Cardiac fibroblast (primary cell): ENCODE measurements at regions not wholly inside any gene's neighbourhood (a gene's known extent, or its start where the extent isn't known, plus 50 kb on each side); places are given as distances from the start of the nearest gene placed in this dataset.

Source experiments
- DNase-seq, 2 donors: peaks; one replicate each; pipeline versions ENCODE4 v3.0.0 to v3.0.0-alpha.2; 2010; ENCODE audit warnings: low read depth in 2 of 2
- H3K4me3 ChIP-seq, 2 donors: replicated peaks in 1 of 2; 1 replicate in 1 of 2; 2 replicates in 1 of 2; pipeline ENCODE4 v1.5.1; 2011; ENCODE audit warnings: low read depth in 2 of 2, low read length in 2 of 2, mild to moderate bottlenecking in 2 of 2, moderate library complexity in 1 of 2
- TF ChIP-seq, protein P1 (sequence below): IDR thresholded peaks from one replicate; pipeline ENCODE4 v1.5.1; 2011; ENCODE audit warnings: low read depth, mild to moderate bottlenecking, low read length, inconsistent platforms

GRCh38 chr22:48282804-48283203 is 1520.4 kb downstream of the TBC1D22A start:
- DNase-seq, result no peak
- TF ChIP-seq, protein P1, sequence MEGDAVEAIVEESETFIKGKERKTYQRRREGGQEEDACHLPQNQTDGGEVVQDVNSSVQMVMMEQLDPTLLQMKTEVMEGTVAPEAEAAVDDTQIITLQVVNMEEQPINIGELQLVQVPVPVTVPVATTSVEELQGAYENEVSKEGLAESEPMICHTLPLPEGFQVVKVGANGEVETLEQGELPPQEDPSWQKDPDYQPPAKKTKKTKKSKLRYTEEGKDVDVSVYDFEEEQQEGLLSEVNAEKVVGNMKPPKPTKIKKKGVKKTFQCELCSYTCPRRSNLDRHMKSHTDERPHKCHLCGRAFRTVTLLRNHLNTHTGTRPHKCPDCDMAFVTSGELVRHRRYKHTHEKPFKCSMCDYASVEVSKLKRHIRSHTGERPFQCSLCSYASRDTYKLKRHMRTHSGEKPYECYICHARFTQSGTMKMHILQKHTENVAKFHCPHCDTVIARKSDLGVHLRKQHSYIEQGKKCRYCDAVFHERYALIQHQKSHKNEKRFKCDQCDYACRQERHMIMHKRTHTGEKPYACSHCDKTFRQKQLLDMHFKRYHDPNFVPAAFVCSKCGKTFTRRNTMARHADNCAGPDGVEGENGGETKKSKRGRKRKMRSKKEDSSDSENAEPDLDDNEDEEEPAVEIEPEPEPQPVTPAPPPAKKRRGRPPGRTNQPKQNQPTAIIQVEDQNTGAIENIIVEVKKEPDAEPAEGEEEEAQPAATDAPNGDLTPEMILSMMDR, result no peak
- H3K4me3 ChIP-seq, result no peak overlapping the region

DNA sequence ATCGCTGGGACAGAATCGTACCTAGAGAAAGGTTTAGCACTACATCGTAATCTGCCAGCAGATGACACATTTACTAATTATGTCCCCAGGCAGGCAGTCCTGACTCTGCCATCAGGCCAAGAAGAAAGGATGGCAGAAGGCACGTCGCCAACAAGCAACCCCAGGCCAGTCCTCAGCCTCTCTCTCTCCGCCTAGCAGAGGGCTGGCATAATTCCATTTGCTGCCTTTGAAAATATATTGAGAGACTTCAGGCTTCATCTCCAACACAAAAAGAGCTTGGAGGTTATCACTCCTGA is 1517.0 kb downstream of the TBC1D22A start:
- H3K4me3 ChIP-seq, result no peak overlapping the region
- no peak for DNase-seq
- TF ChIP-seq, protein P1, result no peak

DNA sequence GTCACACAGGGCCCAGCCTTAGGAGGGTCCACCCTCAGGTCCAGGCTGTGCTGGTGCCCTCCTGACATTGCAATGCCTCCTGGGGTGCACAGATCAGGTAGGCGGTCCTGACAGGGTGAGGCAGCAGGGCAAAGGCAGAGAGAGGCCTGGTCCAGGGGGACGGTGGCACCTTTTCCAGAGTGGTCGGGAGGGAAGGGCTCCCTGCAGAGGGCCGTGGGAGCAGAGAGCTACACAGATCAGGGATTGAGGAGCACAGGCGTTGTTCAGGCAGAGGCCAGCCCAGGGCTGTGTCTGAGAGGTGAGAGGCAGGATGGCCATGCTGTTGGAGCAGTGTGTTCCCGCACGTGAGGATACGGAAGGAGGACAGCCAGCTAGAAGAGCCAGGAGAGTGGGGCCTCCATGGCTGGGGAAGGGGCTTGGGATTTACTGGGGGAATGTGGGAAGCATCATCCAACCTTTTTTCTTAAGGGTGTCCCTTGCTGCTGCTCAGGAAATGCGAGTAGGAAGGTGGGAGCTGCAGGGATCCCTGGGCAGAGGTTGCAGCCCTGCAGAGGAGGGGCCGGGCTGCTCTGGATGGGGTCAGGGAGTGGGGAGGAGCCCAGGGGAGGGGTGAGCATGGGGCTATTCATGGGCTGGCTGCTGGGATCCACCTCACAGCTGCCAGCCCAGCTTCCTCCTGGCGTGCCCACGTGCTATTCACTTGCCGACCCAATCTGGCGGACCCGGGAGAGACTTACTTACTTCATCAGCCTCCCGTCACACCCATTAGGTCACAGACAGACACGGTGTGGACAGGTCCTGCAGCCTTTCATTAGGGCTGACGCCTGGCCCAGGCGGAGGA is 1516.4 kb downstream of the TBC1D22A start:
- no peak overlapping the region for H3K4me3 ChIP-seq
- DNase-seq, result no peak

GRCh38 chr22:48277868-48278581 is 1515.6 kb downstream of the TBC1D22A start:
- DNase-seq, result no peak
- TF ChIP-seq, protein P1, result no peak
- H3K4me3 ChIP-seq, result no peak overlapping the region

More for the DNA sequence above, 1516.4 kb downstream of the TBC1D22A start:
- TF ChIP-seq, protein P1, result no peak

DNA sequence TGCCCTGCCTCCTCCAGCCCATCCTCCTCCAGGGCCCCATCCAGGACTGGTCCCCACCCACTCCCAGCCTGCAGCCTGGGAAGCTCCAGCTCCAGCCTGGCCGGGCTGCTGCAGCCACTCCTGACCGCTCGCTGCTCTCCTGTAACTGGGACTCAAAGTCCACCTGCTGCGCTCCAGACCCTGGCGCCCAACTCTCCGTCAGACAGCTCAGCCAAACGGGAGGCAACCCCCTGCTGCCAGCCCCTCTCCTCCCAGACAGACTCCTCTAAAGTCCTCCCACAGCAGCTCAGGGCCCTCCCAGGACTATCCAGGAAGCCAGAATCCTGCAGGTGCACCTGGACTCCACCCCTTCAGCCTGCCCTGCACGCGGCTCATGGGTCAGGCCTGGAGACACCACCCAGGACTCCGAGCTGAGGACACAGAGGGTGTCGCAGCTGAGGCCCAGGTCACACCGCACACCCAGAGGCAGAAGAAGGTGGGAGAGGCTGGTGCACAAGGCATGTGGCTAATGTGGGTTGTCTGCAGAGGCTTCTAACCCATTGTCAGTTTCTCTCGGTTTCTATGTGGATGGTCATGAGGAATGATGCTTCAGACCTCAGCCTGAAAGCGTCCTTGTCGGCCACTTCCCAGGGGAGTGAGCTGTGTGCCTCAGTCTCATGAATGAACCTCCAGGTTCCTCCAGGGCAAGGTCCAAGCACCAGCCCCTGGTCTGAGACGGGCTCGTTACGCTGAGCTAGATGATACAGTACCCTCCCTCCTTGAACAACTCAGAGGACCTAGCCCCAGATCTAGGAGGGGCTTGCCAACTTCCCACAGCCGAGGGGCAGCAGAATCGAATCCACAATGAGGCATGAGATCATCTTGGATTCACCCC is 1514.8 kb downstream of the TBC1D22A start:
- no peak for DNase-seq
- TF ChIP-seq, protein P1, result no peak
- no peak overlapping the region for H3K4me3 ChIP-seq

GRCh38 chr22:48275412-48275811 is 1513.0 kb downstream of the TBC1D22A start:
- no peak overlapping the region for H3K4me3 ChIP-seq
- DNase-seq, result no peak
- TF ChIP-seq, protein P1, result no peak
